ENCODE measurements at regions not wholly inside any gene's neighbourhood (a gene's known extent, or its start where the extent isn't known, plus 50 kb on each side); places are given as distances from the start of the nearest gene placed in this dataset.

- Histone ChIP-seq H3K9ac (ENCODE audit: low read length) (no peak overlapping the region), H3K4me2 (replicated peaks; ENCODE audit: low read depth, low read length, poor library complexity, severe bottlenecking) (no peak overlapping the region), H3K4me3 (ENCODE audit: control extremely low read depth in 1 of 5, extremely low read depth in 1 of 5, insufficient read depth in 1 of 5, low read depth in 2 of 5, low read length in 4 of 5) (no peak overlapping the region), H3K27ac (ENCODE audit: low read length in 2 of 2) (no peak overlapping the region), H3K27me3 (replicated peaks in 1 of 4; ENCODE audit: control extremely low read depth in 1 of 4, control insufficient read depth in 3 of 4, insufficient read depth in 4 of 4, low read length in 3 of 4) (no peaks in the 10 kb centered on the region), H3K79me2 (ENCODE audit: control insufficient read depth, insufficient read depth, low read length) (no peaks in the 10 kb centered on the region), H3K4me1 (ENCODE audit: control insufficient read depth in 2 of 2, insufficient read depth in 2 of 2, low read length in 2 of 2) (no peaks in the 10 kb centered on the region), H3K36me3 (replicated peaks in 1 of 2; ENCODE audit: control extremely low read depth in 1 of 2, control insufficient read depth in 1 of 2, extremely low read depth in 1 of 2, insufficient read depth in 2 of 2, low read length in 1 of 2) (no peaks in the 10 kb centered on the region), H4K20me1 (ENCODE audit: control insufficient read depth, insufficient read depth, low read length, poor library complexity, severe bottlenecking) (no peaks in the 10 kb centered on the region), H3K9me3 (ENCODE audit: control extremely low read depth in 1 of 3, control insufficient read depth in 2 of 3, insufficient read depth in 1 of 3, low read length in 2 of 3) (peaks cover 0 to 2% (median 0%) of the 10 kb centered on the region in 3 donors), H2AFZ (ENCODE audit: insufficient read depth, low read depth, low read length, poor library complexity, severe bottlenecking) (no peak overlapping the region)
- H3K27me3 Mint-ChIP-seq, result peaks cover 15% of the 10 kb centered on the region
- TF ChIP-seq CTCF (IDR thresholded peaks at IDR 0.05) (no peak), EZH2 (IDR thresholded peaks at IDR 0.05; ENCODE audit: borderline replicate concordance, insufficient read depth, low read depth, low read length, poor library complexity, severe bottlenecking) (no peak)
- no peak overlapping the region for H3K4me3 Mint-ChIP-seq
- intact Hi-C loops (cut with micrococcal nuclease), result no loop called here
- H3K9me3 Mint-ChIP-seq (ENCODE audit: insufficient read depth), result peaks cover 3% of the 10 kb centered on the region
- no peaks in the 10 kb centered on the region for H3K4me1 Mint-ChIP-seq
- DNase-seq (no peak), ATAC-seq (ENCODE audit: low read depth) (no peak)
- POLR2A ChIA-PET, result no interaction called here
- 90% methylated on average over 1 of the region's 1 CpG for WGBS (ENCODE audit: insufficient coverage)
- CTCF ChIA-PET, result interaction anchor here (1.3 to 4.2 kb wide), 6 partner anchors 17 to 1199 kb away, joined by 3 to 48 read pairs (median 6); partner anchors contain the start of gene PLK2
- H3K27ac Mint-ChIP-seq, result no peak overlapping the region
Observed at GRCh38 chr5:57651127-57651526, 168.5 kb upstream of the ACTBL2 start.

GRCh38 chr5:57650360-57651069 is 167.9 kb upstream of the ACTBL2 start:
- no peak overlapping the region for H3K27ac Mint-ChIP-seq
- POLR2A ChIA-PET, result no interaction called here
- 72% methylated on average over 5 of the region's 6 CpGs for WGBS (ENCODE audit: insufficient coverage)
- H3K27me3 Mint-ChIP-seq, result peaks cover 15% of the 10 kb centered on the region
- no peak overlapping the region for H3K4me3 Mint-ChIP-seq
- H3K79me2 ChIP-seq (ENCODE audit: control insufficient read depth, insufficient read depth, low read length), result no peaks in the 10 kb centered on the region
- ATAC-seq (ENCODE audit: low read depth) (no peak), DNase-seq (peak; percentile 28)
- H3K4me3 ChIP-seq (ENCODE audit: control extremely low read depth in 1 of 5, extremely low read depth in 1 of 5, insufficient read depth in 1 of 5, low read depth in 2 of 5, low read length in 4 of 5), result no peak overlapping the region
- no peaks in the 10 kb centered on the region for H3K36me3 ChIP-seq (replicated peaks in 1 of 2; ENCODE audit: control extremely low read depth in 1 of 2, control insufficient read depth in 1 of 2, extremely low read depth in 1 of 2, insufficient read depth in 2 of 2, low read length in 1 of 2)
- H2AFZ ChIP-seq (ENCODE audit: insufficient read depth, low read depth, low read length, poor library complexity, severe bottlenecking), result no peak overlapping the region
- CTCF ChIA-PET, result interaction anchor here (0.7 to 4.2 kb wide), 9 partner anchors 8 to 1199 kb away, joined by 3 to 48 read pairs (median 5); partner anchors contain the start of gene PLK2
- H3K4me2 ChIP-seq (replicated peaks; ENCODE audit: low read depth, low read length, poor library complexity, severe bottlenecking), result no peak overlapping the region
- intact Hi-C loops (cut with micrococcal nuclease), result no loop called here
- peaks cover 0 to 2% (median 0%) of the 10 kb centered on the region in 3 donors for H3K9me3 ChIP-seq (ENCODE audit: control extremely low read depth in 1 of 3, control insufficient read depth in 2 of 3, insufficient read depth in 1 of 3, low read length in 2 of 3)
- H3K4me1 Mint-ChIP-seq, result no peaks in the 10 kb centered on the region
- TF ChIP-seq CTCF (IDR thresholded peaks at IDR 0.05) (peak; percentile 66), EZH2 (IDR thresholded peaks at IDR 0.05; ENCODE audit: borderline replicate concordance, insufficient read depth, low read depth, low read length, poor library complexity, severe bottlenecking) (no peak)
- no peak overlapping the region for H3K27ac ChIP-seq (ENCODE audit: low read length in 2 of 2)
- no peaks in the 10 kb centered on the region for H3K27me3 ChIP-seq (replicated peaks in 1 of 4; ENCODE audit: control extremely low read depth in 1 of 4, control insufficient read depth in 3 of 4, insufficient read depth in 4 of 4, low read length in 3 of 4)
- H4K20me1 ChIP-seq (ENCODE audit: control insufficient read depth, insufficient read depth, low read length, poor library complexity, severe bottlenecking), result no peaks in the 10 kb centered on the region
- H3K4me1 ChIP-seq (ENCODE audit: control insufficient read depth in 2 of 2, insufficient read depth in 2 of 2, low read length in 2 of 2), result no peaks in the 10 kb centered on the region
- no peak overlapping the region for H3K9ac ChIP-seq (ENCODE audit: low read length)
- H3K9me3 Mint-ChIP-seq (ENCODE audit: insufficient read depth), result peaks cover 3% of the 10 kb centered on the region
